H1 (cell line): ENCODE measurements at regions not wholly inside any gene's neighbourhood (a gene's known extent, or its start where the extent isn't known, plus 50 kb on each side); places are given as distances from the start of the nearest gene placed in this dataset.

Experiments
- CTCF ChIA-PET: fragments of 300-600 bp; sonication (Branson Sonifier 250); formaldehyde crosslinking; loops from one replicate; lab custom pipeline; 2021; ENCODE audit not compliant: partially characterized antibody; lab: Charles Lee
- POLR2A ChIA-PET: fragments of 300-600 bp; sonication (Branson Sonifier 250); formaldehyde crosslinking; loops from one replicate; lab custom pipeline; 2021; ENCODE audit warnings: inconsistent platforms; ENCODE audit not compliant: partially characterized antibody; lab: Charles Lee
- DNase-seq, 2 experiments: peaks; one replicate each; pipeline versions ENCODE4 v3.0.0 to v3.0.0-alpha.2; 2010 to 2022; ENCODE audit warnings: low spot score in 2 of 2, low read depth in 1 of 2, mixed read lengths in 1 of 2
- FAIRE-seq: peaks from 2 replicates; lab custom pipeline; 2011; peaks lifted over from hg19 to GRCh38; lab: Jason Lieb, UNC
- H2AFZ ChIP-seq: 2 replicates; pipeline ENCODE4 v1.8.1; 2012; ENCODE audit warnings: low read length, inconsistent platforms
- H2AK5ac ChIP-seq: 2 replicates; pipeline ENCODE4 v1.6.1; 2013; ENCODE audit warnings: low read depth, low read length
- H2BK120ac ChIP-seq: replicated peaks from 2 replicates; pipeline ENCODE3; 2013; ENCODE audit warnings: low read depth, low read length, inconsistent platforms
- H2BK12ac ChIP-seq: 2 replicates; pipeline ENCODE4 v1.6.1; 2013; ENCODE audit warnings: low read depth, low read length
- H2BK15ac ChIP-seq: 2 replicates; pipeline ENCODE4 v1.6.1; 2013; ENCODE audit warnings: low read length
- H2BK20ac ChIP-seq: 2 replicates; pipeline ENCODE4 v1.6.1; 2013; ENCODE audit warnings: low read length
- H2BK5ac ChIP-seq: 2 replicates; pipeline ENCODE4 v1.6.1; 2013; ENCODE audit warnings: low read depth, low read length
- H3K14ac ChIP-seq: 2 replicates; pipeline ENCODE4 v1.6.1; 2013; ENCODE audit warnings: inconsistent platforms; ENCODE audit not compliant: insufficient read length
- H3K18ac ChIP-seq: 2 replicates; pipeline ENCODE4 v1.6.1; 2013; ENCODE audit warnings: low read length; ENCODE audit errors: extremely low read depth
- H3K23ac ChIP-seq: 2 replicates; pipeline ENCODE4 v1.6.1; 2013; ENCODE audit warnings: inconsistent platforms; ENCODE audit not compliant: insufficient read length
- H3K23me2 ChIP-seq: 2 replicates; pipeline ENCODE4 v1.6.1; 2013; ENCODE audit warnings: low read depth, low read length
- H3K27ac ChIP-seq: 2 replicates; pipeline ENCODE4 v1.6.1; 2011; ENCODE audit warnings: low read depth, low read length, inconsistent platforms
- H3K27me3 ChIP-seq, 4 experiments: replicated peaks in 1 of 4; 1 replicate in 1 of 4; 2 replicates in 3 of 4; pipeline versions ENCODE4 v1.6.1 to v1.8.1; 2011 to 2013; ENCODE audit warnings: low read length in 3 of 4, mild to moderate bottlenecking in 3 of 4, inconsistent platforms in 2 of 4, mixed read lengths in 2 of 4, moderate library complexity in 1 of 4; ENCODE audit not compliant: control insufficient read depth in 3 of 4, insufficient read depth in 3 of 4; ENCODE audit errors: extremely low read depth in 1 of 4
- H3K36me3 ChIP-seq, 4 experiments: 2 replicates each; pipeline versions ENCODE4 v1.6.1 to v1.8.1; 2011 to 2013; ENCODE audit warnings: mild to moderate bottlenecking in 4 of 4, low read length in 3 of 4, moderate library complexity in 2 of 4, control low read depth in 1 of 4, inconsistent platforms in 1 of 4; ENCODE audit not compliant: insufficient read depth in 4 of 4, control insufficient read depth in 2 of 4
- H3K4ac ChIP-seq: replicated peaks from 2 replicates; pipeline ENCODE3; 2013; ENCODE audit warnings: low read length, low read depth, mixed read lengths, inconsistent platforms; ENCODE audit not compliant: insufficient read length
- H3K4me1 ChIP-seq, 4 experiments: replicated peaks in 1 of 4; 1 replicate in 1 of 4; 2 replicates in 3 of 4; pipeline versions ENCODE4 v1.6.1 to v1.8.1; 2011 to 2013; ENCODE audit warnings: low read length in 3 of 4, inconsistent platforms in 2 of 4, mixed read lengths in 1 of 4; ENCODE audit not compliant: insufficient read depth in 4 of 4, control insufficient read depth in 3 of 4
- H3K4me2 ChIP-seq, 2 experiments: 2 replicates each; pipeline versions ENCODE4 v1.6.1 to v1.8.1; 2011 to 2013; ENCODE audit warnings: low read depth in 2 of 2, low read length in 2 of 2, control low read depth in 1 of 2, inconsistent platforms in 1 of 2, mild to moderate bottlenecking in 1 of 2; ENCODE audit not compliant: insufficient read depth in 1 of 2
- H3K4me3 ChIP-seq, 4 experiments: fragments of 200-600, 300-600 bp in 1 of 4; sonication (generic), shearing (Covaris generic), sonication (Bioruptor Twin) in 1 of 4; 2 replicates each; pipeline versions ENCODE4 v1.5.1 to v1.8.1; 2011 to 2016; ENCODE audit warnings: low read length in 4 of 4, low read depth in 3 of 4, control low read depth in 2 of 4, inconsistent platforms in 2 of 4, mild to moderate bottlenecking in 2 of 4, mixed read lengths in 1 of 4, moderate library complexity in 1 of 4; ENCODE audit not compliant: insufficient read depth in 2 of 4; ENCODE audit errors: extremely low read depth in 1 of 4
- H3K56ac ChIP-seq: replicated peaks from 2 replicates; pipeline ENCODE3; 2013; ENCODE audit warnings: low read depth, mild to moderate bottlenecking, mixed read lengths, low read length, inconsistent platforms; ENCODE audit not compliant: insufficient read length
- H3K79me1 ChIP-seq: 2 replicates; pipeline ENCODE4 v1.6.1; 2013; ENCODE audit warnings: low read depth, low read length, control low read depth
- H3K79me2 ChIP-seq, 2 experiments: 2 replicates each; pipeline versions ENCODE4 v1.6.1 to v1.8.1; 2012 to 2013; ENCODE audit warnings: low read length in 2 of 2, mild to moderate bottlenecking in 2 of 2, inconsistent platforms in 1 of 2; ENCODE audit not compliant: insufficient read depth in 2 of 2, control insufficient read depth in 1 of 2
- H3K9ac ChIP-seq, 4 experiments: replicated peaks in 1 of 4; 1 replicate in 1 of 4; 2 replicates in 3 of 4; pipeline versions ENCODE4 v1.6.1 to v1.8.1; 2011 to 2013; ENCODE audit warnings: low read depth in 3 of 4, low read length in 3 of 4, control low read depth in 2 of 4, mild to moderate bottlenecking in 2 of 4, moderate library complexity in 2 of 4, inconsistent platforms in 1 of 4; ENCODE audit errors: extremely low read depth in 1 of 4
- H3K9me3 ChIP-seq, 2 experiments: 2 replicates each; pipeline versions ENCODE4 v1.6.1 to v1.8.1; 2012 to 2013; ENCODE audit warnings: mild to moderate bottlenecking in 2 of 2, moderate library complexity in 2 of 2, control low read depth in 1 of 2, inconsistent platforms in 1 of 2, low read depth in 1 of 2, low read length in 1 of 2, mixed read lengths in 1 of 2; ENCODE audit not compliant: insufficient read depth in 2 of 2
- H4K20me1 ChIP-seq, 2 experiments: replicated peaks in 1 of 2; 2 replicates each; pipeline versions ENCODE3 to v1.8.1; 2011 to 2013; ENCODE audit warnings: inconsistent platforms in 2 of 2, low read length in 2 of 2, mild to moderate bottlenecking in 1 of 2; ENCODE audit not compliant: insufficient read depth in 2 of 2, control insufficient read depth in 1 of 2
- H4K5ac ChIP-seq: 2 replicates; pipeline ENCODE4 v1.6.1; 2013; ENCODE audit warnings: low read length, low read depth, mixed read lengths, inconsistent platforms; ENCODE audit not compliant: insufficient read length
- H4K8ac ChIP-seq: 2 replicates; pipeline ENCODE4 v1.8.0; 2013; ENCODE audit warnings: mild to moderate bottlenecking, moderate library complexity, low read length, inconsistent platforms; ENCODE audit not compliant: insufficient read depth; ENCODE audit errors: extremely low read depth
- H4K91ac ChIP-seq: replicated peaks from 2 replicates; pipeline ENCODE3; 2013; ENCODE audit warnings: low read length, mixed read lengths, inconsistent platforms; ENCODE audit not compliant: insufficient read length
- BCL11A ChIP-seq, 2 experiments: IDR thresholded peaks; one replicate each; pipeline ENCODE4 v1.6.1; 2011; ENCODE audit warnings: low read depth in 2 of 2, low read length in 2 of 2, mild to moderate bottlenecking in 2 of 2
- CEBPB ChIP-seq: IDR thresholded peaks from 2 replicates; pipeline ENCODE4 v1.6.1; 2012; ENCODE audit warnings: low read depth, low read length
- EZH2 ChIP-seq: fragments of 200-600 bp; sonication (generic); IDR thresholded peaks from 2 replicates; pipeline ENCODE4 v1.7.1; 2012; ENCODE audit warnings: low read depth, mild to moderate bottlenecking, moderate library complexity, low read length, inconsistent platforms; ENCODE audit not compliant: severe bottlenecking
- GTF2F1 ChIP-seq: IDR thresholded peaks from 2 replicates; pipeline ENCODE4 v1.6.1; 2012; ENCODE audit warnings: low read depth, low read length, improper control_type of control experiment, borderline replicate concordance
- HDAC2 ChIP-seq, 2 experiments: fragments of 300-600 bp in 1 of 2; sonication (generic) in 1 of 2; IDR thresholded peaks; 2 replicates each; pipeline ENCODE4 v1.6.1; 2011 to 2012; ENCODE audit warnings: low read depth in 2 of 2, low read length in 2 of 2, mild to moderate bottlenecking in 2 of 2, moderate library complexity in 2 of 2, borderline replicate concordance in 1 of 2, inconsistent platforms in 1 of 2
- POLR2A ChIP-seq, 2 experiments: IDR thresholded peaks; 1 replicate in 1 of 2; 2 replicates in 1 of 2; pipeline ENCODE4 v1.6.1; 2011; ENCODE audit warnings: low read depth in 2 of 2, low read length in 2 of 2, mild to moderate bottlenecking in 2 of 2; ENCODE audit errors: control extremely low read depth in 1 of 2
- SIN3A ChIP-seq, 2 experiments: IDR thresholded peaks in 1 of 2; conservative IDR thresholded peaks in 1 of 2; 2 replicates each; pipeline ENCODE4 v1.6.1; 2011 to 2012; ENCODE audit warnings: low read length in 2 of 2, improper control_type of control experiment in 1 of 2, low read depth in 1 of 2, mild to moderate bottlenecking in 1 of 2
- SUZ12 ChIP-seq: fragments of 200-600 bp; sonication (generic); IDR thresholded peaks from 2 replicates; pipeline ENCODE4 v1.6.1; 2012; ENCODE audit warnings: mild to moderate bottlenecking, inconsistent platforms, low read length, moderate library complexity, mixed read lengths
- TEAD4 ChIP-seq: IDR thresholded peaks from 2 replicates; pipeline ENCODE4 v1.6.1; 2012; ENCODE audit warnings: low read depth, low read length, inconsistent platforms, mixed read lengths
- WGBS, 2 experiments: shearing (Covaris generic) in 1 of 2; methylation state at CpG; one replicate each; pipeline versions ENCODE4 v1.1.6 to v1.1.7; 2013 to 2015; ENCODE audit warnings: low lambda C conversion rate in 2 of 2, mixed read lengths in 2 of 2, inconsistent platforms in 1 of 2, low coverage in 1 of 2, missing lambda C conversion rate in 1 of 2; ENCODE audit not compliant: insufficient replicate concordance in 2 of 2, insufficient coverage in 1 of 2, insufficient read length in 1 of 2; ENCODE audit errors: extremely low coverage in 1 of 2, missing lambda C conversion rate in 1 of 2; 5-methylcytosine and 5-hydroxymethylcytosine counted together
- TF ChIP-seq, protein P1 (sequence below): IDR thresholded peaks from 2 replicates; pipeline ENCODE4 v1.6.1; 2012; ENCODE audit warnings: inconsistent platforms

DNA sequence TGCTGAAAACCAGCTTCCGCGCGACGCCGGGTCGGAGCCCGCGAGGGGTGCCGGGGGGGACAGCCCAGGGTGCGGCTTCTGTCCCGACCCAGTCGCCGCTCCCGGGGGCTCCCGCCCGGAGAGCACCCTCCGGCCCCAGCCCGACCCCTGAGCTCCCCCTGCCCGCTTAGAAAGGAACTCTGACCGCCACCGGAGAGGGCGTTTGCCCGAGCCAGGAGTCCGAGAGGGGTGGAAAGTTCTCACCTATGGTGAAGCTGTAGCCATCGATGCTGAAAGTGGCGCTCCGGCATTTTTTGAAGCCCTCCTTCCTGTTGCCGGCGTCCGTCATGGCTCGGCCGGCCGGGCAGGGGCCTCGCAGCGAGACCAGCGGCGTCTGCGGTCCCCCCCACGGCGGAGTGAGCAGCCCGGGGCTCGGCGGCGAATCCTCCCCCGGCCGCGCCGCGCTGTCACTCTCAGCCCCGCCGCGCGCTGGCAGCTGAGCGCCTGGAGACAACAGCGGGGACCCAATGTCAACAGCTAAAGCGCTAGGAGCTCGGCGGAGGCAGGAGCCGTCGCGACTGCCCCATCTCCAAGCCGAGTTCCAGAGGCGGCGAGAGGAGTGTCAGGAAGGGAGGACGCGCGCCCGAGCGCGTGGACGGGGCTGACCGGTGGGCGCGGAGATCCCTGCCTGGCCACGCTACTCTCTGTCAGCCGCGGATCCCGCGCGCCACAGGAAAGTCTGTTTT, 191.6 kb downstream of the LSM5 start:
- no peak overlapping the region for H3K4ac ChIP-seq
- no peak overlapping the region for H2AK5ac ChIP-seq
- FAIRE-seq (no peak), DNase-seq (peak in 1 of 2 experiments; percentile 68)
- peak overlapping the region; percentile 68; the same call in 1 of the 2 replicates for H2AFZ ChIP-seq
- H2BK5ac ChIP-seq = no peak overlapping the region
- POLR2A ChIA-PET = no interaction called here
- H3K27me3 ChIP-seq = peaks cover 7 to 35% (median 31%) of the 10 kb centered on the region in 4 experiments
- no peaks in the 10 kb centered on the region for H3K79me1 ChIP-seq
- no peaks in the 10 kb centered on the region for H3K9me3 ChIP-seq
- H3K9ac ChIP-seq = no peak overlapping the region
- H3K23ac ChIP-seq = no peak overlapping the region
- no peak overlapping the region for H3K14ac ChIP-seq
- peaks cover 9% of the 10 kb centered on the region; the same call in 1 of the 2 replicates for H3K23me2 ChIP-seq
- no peak overlapping the region for H4K5ac ChIP-seq
- CTCF ChIA-PET = interaction anchor here (0.9 to 1.7 kb wide), 6 partner anchors 16 to 182 kb away, joined by 3 to 4 read pairs (median 3); no protein-coding TSS in a partner anchor
- peak overlapping the region; percentile 83 to 91 for H3K4me2 ChIP-seq
- no peak overlapping the region for H2BK20ac ChIP-seq
- H3K18ac ChIP-seq = no peak overlapping the region
- H2BK120ac ChIP-seq = no peak overlapping the region
- peaks cover 2 to 12% (median 7%) of the 10 kb centered on the region in 4 experiments; a peak in 5 of 7 replicates for H3K4me1 ChIP-seq
- peak overlapping the region; percentile 57; the same call in 1 of the 2 replicates for H4K8ac ChIP-seq
- no peak overlapping the region for H3K27ac ChIP-seq
- no peak overlapping the region for H2BK12ac ChIP-seq
- H4K91ac ChIP-seq = no peak overlapping the region
- no peaks in the 10 kb centered on the region for H3K79me2 ChIP-seq
- WGBS, 2 experiments = 3% methylated on average over 49 of the region's 80 CpGs; no CpG with 5 or more reads in 1 of the 2 experiments
- H2BK15ac ChIP-seq = no peak overlapping the region
- H3K56ac ChIP-seq = no peak overlapping the region
- no peaks in the 10 kb centered on the region for H3K36me3 ChIP-seq
- H4K20me1 ChIP-seq = no peaks in the 10 kb centered on the region
- H3K4me3 ChIP-seq = peak overlapping the region; percentile 49 to 79 (median 66)
- TF ChIP-seq TEAD4 = no peak
- TF ChIP-seq CEBPB = no peak
- TF ChIP-seq BCL11A (IDR thresholded peaks at IDR 0.05; ENCODE audit: low read depth in 2 of 2, low read length in 2 of 2) = no peak
- no peak for TF ChIP-seq POLR2A (IDR thresholded peaks at IDR 0.05; ENCODE audit: control extremely low read depth in 1 of 2, low read depth in 2 of 2, low read length in 2 of 2)
- TF ChIP-seq, protein P1, sequence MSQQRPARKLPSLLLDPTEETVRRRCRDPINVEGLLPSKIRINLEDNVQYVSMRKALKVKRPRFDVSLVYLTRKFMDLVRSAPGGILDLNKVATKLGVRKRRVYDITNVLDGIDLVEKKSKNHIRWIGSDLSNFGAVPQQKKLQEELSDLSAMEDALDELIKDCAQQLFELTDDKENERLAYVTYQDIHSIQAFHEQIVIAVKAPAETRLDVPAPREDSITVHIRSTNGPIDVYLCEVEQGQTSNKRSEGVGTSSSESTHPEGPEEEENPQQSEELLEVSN = peak; percentile 42; the same call in 1 of the 2 replicates
- TF ChIP-seq GTF2F1 = no peak
- peak; percentile 35 to 40; a peak in 1 of 4 replicates for TF ChIP-seq SIN3A (conservative IDR thresholded peaks at IDR 0.05 in 1 of 2, IDR thresholded peaks at IDR 0.05 in 1 of 2; ENCODE audit: low read depth in 1 of 2, low read length in 2 of 2)
- TF ChIP-seq HDAC2 (IDR thresholded peaks at IDR 0.05; ENCODE audit: borderline replicate concordance in 1 of 2, low read depth in 2 of 2, low read length in 2 of 2) = peak in 1 of 2 experiments; percentile 79; a peak in 2 of 4 replicates
- peak; percentile 81 for TF ChIP-seq EZH2
- TF ChIP-seq SUZ12 = peak; percentile 82
